ENCODE measurements at regions not wholly inside any gene's neighbourhood (a gene's known extent, or its start where the extent isn't known, plus 50 kb on each side); places are given as distances from the start of the nearest gene placed in this dataset.

DNA sequence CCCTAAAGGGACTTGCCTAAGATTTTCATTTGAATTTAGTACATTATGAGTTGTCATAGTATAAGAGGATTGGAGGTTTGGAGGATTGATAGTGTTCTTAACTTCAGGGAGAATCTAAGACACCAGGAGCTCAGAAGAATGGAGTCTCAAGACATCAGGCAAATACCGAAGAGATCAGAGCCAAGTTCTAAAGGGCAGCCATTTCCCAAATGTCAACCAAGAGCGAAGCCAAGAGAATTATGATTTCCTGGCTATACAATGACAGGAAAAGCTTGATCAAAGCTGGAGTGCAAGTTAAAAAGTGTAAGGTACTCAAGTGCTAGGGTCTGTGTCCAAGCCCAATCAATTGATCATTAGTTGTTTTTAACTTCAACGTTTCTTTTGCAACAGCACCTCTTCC lies 283.0 kb upstream of the FN1 start:
- Histone ChIP-seq H3K27me3 (ENCODE audit: control insufficient read depth in 1 of 2, insufficient read depth in 2 of 2, low read length in 2 of 2) (no peaks in the 10 kb centered on the region), H3K4me2 (ENCODE audit: low read depth, low read length) (no peak overlapping the region), H3K27ac (ENCODE audit: extremely low read length, insufficient read depth, low read length) (no peak overlapping the region), H3K4me3 (replicated peaks in 1 of 3; ENCODE audit: insufficient read depth in 1 of 3, low read depth in 2 of 3, low read length in 3 of 3) (no peak overlapping the region), H2AFZ (ENCODE audit: low read length) (no peak overlapping the region), H3K79me2 (ENCODE audit: insufficient read depth, low read length) (no peaks in the 10 kb centered on the region), H4K20me1 (ENCODE audit: insufficient read depth, low read length) (no peaks in the 10 kb centered on the region), H3K9me3 (ENCODE audit: low read length) (no peaks in the 10 kb centered on the region), H3K36me3 (replicated peaks in 1 of 2; ENCODE audit: control insufficient read depth in 1 of 2, insufficient read depth in 2 of 2, low read length in 2 of 2) (no peaks in the 10 kb centered on the region), H3K4me1 (ENCODE audit: insufficient read depth, low read length) (peaks cover 14% of the 10 kb centered on the region), H3K9ac (ENCODE audit: insufficient read depth, low read depth, low read length) (no peak overlapping the region)
- ChIA-PET POLR2A (no interaction called here), CTCF (ENCODE audit: low intra/inter-chr PET ratio, low total read pairs) (no interaction called here)
- in situ Hi-C loops (cut with HindIII; ENCODE audit: extremely low pct_ligation_motif_present, low pct_unique_long_range_greater_than_20kb) = no loop called here
- intact Hi-C loops (cut with micrococcal nuclease; ENCODE audit: unreplicated experiment) = no loop called here
- TF ChIP-seq FOXK2 (IDR thresholded peaks at IDR 0.05) (no peak), CEBPG (CRISPR knock-in tag; IDR thresholded peaks at IDR 0.05) (no peak), SP5 (CRISPR knock-in tag; IDR thresholded peaks at IDR 0.05; ENCODE audit: borderline replicate concordance, low read depth) (no peak), ZNF646 (CRISPR knock-in tag; IDR thresholded peaks at IDR 0.05) (no peak), ZNF543 (CRISPR knock-in tag; IDR thresholded peaks at IDR 0.05) (no peak), NFE2L2 (IDR thresholded peaks at IDR 0.05; ENCODE audit: low read length) (no peak), ZFP36L1 (CRISPR knock-in tag; IDR thresholded peaks at IDR 0.05) (no peak), KDM5B (CRISPR knock-in tag; IDR thresholded peaks at IDR 0.05; ENCODE audit: borderline replicate concordance) (no peak), KLF11 (CRISPR knock-in tag; IDR thresholded peaks at IDR 0.05) (no peak), ZNF354B (CRISPR knock-in tag; IDR thresholded peaks at IDR 0.05) (no peak), GABPA (IDR thresholded peaks at IDR 0.05; ENCODE audit: low read depth, low read length) (no peak), GABPA (CRISPR knock-in tag; IDR thresholded peaks at IDR 0.05; ENCODE audit: low read depth) (no peak)
- TF ChIP-seq, protein P1, sequence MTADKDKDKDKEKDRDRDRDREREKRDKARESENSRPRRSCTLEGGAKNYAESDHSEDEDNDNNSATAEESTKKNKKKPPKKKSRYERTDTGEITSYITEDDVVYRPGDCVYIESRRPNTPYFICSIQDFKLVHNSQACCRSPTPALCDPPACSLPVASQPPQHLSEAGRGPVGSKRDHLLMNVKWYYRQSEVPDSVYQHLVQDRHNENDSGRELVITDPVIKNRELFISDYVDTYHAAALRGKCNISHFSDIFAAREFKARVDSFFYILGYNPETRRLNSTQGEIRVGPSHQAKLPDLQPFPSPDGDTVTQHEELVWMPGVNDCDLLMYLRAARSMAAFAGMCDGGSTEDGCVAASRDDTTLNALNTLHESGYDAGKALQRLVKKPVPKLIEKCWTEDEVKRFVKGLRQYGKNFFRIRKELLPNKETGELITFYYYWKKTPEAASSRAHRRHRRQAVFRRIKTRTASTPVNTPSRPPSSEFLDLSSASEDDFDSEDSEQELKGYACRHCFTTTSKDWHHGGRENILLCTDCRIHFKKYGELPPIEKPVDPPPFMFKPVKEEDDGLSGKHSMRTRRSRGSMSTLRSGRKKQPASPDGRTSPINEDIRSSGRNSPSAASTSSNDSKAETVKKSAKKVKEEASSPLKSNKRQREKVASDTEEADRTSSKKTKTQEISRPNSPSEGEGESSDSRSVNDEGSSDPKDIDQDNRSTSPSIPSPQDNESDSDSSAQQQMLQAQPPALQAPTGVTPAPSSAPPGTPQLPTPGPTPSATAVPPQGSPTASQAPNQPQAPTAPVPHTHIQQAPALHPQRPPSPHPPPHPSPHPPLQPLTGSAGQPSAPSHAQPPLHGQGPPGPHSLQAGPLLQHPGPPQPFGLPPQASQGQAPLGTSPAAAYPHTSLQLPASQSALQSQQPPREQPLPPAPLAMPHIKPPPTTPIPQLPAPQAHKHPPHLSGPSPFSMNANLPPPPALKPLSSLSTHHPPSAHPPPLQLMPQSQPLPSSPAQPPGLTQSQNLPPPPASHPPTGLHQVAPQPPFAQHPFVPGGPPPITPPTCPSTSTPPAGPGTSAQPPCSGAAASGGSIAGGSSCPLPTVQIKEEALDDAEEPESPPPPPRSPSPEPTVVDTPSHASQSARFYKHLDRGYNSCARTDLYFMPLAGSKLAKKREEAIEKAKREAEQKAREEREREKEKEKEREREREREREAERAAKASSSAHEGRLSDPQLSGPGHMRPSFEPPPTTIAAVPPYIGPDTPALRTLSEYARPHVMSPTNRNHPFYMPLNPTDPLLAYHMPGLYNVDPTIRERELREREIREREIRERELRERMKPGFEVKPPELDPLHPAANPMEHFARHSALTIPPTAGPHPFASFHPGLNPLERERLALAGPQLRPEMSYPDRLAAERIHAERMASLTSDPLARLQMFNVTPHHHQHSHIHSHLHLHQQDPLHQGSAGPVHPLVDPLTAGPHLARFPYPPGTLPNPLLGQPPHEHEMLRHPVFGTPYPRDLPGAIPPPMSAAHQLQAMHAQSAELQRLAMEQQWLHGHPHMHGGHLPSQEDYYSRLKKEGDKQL (CRISPR knock-in tag; IDR thresholded peaks at IDR 0.05; ENCODE audit: low read depth) = no peak
- TF ChIP-seq, protein P2, sequence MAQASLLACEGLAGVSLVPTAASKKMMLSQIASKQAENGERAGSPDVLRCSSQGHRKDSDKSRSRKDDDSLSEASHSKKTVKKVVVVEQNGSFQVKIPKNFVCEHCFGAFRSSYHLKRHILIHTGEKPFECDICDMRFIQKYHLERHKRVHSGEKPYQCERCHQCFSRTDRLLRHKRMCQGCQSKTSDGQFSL (CRISPR knock-in tag; IDR thresholded peaks at IDR 0.05) = no peak
- 91% methylated on average over 3 of the region's 3 CpGs for WGBS (ENCODE audit: low lambda C conversion rate)
- no peak for FAIRE-seq
- no TSS peak for BruUV-seq (replicated peaks)
- ATAC-seq = no peak
- DNase-seq (ENCODE audit: low spot score) = no peak

Data from HepG2 (cell line).